Left lobe of liver (tissue), 2 donors: ENCODE measurements at regions not wholly inside any gene's neighbourhood (a gene's known extent, or its start where the extent isn't known, plus 50 kb on each side); places are given as distances from the start of the nearest gene placed in this dataset.

Experiments used
- ATAC-seq: fragments of 200-7000 bp; cut with Tn5 transposase; one replicate; pipeline ENCODE4 v1.9.1; 2020; ENCODE audit warnings: mild to moderate bottlenecking, moderate library complexity
- DNase-seq: peaks from one replicate; pipeline ENCODE4 v3.0.0-alpha.2; 2020; ENCODE audit warnings: low spot score
- donor health status: DM: no; HTN: no; CAD: no; lungs with moderate emphysema.
- donor health status: DM: no; HTN: yes; CAD: no.

DNA sequence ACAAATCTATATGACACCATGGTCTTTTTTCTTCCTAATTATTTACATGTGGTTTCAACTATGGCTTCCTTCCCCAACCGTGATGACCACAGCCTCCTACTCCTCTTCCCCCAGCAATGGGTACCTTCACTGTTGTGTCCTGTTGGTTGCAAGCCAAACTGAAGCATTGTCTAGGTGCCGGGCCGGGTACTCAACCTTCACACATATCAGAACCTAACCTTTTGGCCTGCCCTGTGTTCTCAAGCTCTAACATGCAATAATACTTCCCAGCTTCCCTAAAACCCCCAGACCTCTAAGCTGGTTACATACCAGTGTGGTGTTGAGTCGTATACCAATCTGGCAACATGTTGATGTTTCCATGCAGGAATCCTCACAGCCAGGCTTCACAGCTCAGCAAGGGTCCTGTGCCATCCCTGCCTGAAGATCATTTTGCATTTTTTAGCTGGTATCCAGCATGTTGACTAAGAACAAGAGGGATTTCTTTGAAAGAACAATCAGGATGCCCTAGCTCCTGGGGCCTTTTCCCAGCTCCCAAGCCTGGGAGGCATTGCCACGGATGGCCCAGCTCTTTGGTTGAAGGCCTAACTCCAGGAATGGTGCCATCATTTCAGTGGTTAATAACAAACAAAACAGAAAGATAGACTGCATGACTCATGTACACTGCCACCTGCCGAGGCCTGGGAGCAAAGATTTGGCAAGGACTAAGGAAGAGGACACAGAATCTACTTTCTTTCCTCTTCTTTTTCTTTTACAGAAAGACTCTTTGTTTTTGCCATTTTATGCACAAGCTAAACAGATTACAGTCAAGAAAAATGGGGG, 373.7 kb upstream of the SALL1 start:
- peak; percentile 78 for DNase-seq
- peak; percentile 82 for ATAC-seq

DNA sequence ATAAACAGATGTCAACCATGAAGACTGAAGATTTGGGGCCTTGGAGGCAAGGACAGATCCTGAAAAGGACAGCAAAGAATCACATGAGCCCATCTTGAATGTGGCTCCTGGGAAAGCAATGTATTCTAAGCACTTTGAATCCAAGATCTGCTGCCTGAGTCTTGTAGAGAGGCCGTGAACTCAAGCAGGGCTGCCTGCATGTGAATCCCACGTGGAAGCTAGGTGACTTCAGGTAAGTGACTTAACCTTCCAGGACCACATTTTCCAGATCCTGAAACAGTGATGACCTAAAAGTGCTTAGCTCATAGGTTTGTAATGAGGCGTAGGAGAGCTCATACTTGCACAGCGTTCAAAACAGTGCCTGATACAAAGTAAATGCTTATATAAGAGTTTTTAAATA, 373.0 kb upstream of the SALL1 start:
- DNase-seq (peak; percentile 66), ATAC-seq (peak; percentile 18)

DNA sequence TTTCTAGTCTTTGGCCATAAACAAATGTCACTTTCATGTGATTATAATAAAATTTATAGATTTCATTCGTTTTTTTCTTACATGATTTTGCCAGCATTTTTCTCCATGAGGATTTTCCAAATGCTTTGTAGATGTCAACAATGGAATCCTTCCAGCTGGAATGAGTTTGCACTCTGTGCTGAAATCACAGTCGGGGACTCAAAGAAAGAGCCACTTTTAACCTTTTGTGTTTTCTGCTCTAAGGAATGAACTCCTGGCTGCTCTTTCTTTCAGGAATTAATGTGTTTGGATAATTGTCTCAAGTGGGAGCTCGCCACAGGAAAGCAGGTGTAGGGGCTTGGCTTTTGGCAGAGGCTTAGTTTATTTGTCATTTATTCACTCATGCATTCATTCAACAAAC, 372.3 kb upstream of the SALL1 start:
- ATAC-seq (peak; percentile 24), DNase-seq (no peak)

DNA sequence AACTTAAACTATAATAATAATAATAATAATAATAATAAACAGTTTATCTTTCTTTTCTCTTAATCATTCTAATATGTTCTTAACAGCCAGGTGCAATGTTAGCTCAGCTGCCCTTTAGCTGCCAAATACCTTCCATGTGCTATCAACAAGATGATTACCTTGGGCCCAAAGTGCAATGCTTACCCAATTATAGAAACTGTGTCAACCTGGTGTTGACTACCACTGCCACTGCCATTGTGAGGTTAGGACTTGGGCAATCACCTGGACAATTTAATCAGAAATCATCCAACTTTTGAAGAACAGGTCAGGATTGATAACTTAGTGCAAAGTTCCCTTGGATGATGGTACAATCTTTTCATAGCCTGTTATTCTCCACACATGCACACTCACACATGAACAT, 371.8 kb upstream of the SALL1 start:
- DNase-seq (peak; percentile 79), ATAC-seq (peak; percentile 67)

DNA sequence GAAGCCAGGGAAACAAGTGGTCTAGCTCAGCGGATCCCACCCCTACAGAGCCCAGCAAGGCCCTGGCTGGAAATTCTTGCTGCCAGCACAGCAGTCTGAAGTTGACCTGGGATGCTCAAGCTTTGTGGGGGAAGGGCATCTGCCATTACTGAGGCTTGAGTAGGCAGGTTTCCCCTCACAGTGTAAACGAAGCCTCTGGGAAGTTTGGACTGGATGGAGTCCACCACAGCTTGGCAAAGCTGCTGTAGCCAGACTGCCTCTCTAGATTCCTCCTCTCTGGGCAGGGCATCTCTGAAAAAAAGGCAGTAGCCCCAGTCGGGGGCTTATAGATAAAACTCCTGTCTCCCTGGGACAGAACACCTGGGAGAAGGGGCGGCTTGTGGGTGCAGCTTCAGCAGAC, 365.9 kb upstream of the SALL1 start:
- DNase-seq (peak; percentile 54), ATAC-seq (peak; percentile 74)

DNA sequence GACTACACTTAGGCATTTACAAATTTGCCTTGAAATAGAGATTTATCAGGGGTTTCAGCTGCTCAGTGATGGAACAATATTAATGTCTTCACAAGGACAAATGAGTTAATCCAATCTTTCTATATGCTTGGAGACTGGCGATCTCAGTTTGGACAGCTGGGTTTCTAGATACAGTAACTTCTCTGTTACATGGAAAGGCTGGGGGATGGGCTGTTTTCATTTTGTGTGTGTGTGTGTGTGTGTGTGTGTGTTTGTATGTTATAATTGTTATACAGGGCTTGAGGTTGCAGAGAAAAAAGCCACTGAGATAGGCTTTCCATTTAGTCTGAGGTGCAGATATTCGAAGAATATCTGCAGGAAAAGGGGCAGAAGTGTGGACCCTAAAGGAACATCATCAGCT, 359.3 kb upstream of the SALL1 start:
- DNase-seq (no peak), ATAC-seq (no peak)

DNA sequence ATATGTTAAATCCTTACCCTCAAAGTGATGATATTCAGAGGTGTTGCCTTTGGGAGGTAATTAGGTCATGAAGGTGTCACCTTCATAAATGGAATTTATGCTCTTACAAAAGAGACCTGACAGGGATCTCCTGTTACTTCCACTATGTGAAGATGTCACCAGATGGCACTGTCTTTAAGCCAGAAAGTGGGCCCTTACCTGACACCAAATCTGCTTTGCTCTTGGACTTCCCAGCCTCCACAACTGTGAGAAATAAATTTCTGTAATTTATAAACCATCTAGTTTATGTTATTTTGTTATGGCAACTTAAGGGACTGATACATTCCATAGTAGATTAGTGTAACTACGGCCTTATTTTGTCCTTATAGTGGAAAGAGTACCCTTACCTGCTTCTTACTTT, 358.3 kb upstream of the SALL1 start:
- no peak for ATAC-seq
- no peak for DNase-seq

DNA sequence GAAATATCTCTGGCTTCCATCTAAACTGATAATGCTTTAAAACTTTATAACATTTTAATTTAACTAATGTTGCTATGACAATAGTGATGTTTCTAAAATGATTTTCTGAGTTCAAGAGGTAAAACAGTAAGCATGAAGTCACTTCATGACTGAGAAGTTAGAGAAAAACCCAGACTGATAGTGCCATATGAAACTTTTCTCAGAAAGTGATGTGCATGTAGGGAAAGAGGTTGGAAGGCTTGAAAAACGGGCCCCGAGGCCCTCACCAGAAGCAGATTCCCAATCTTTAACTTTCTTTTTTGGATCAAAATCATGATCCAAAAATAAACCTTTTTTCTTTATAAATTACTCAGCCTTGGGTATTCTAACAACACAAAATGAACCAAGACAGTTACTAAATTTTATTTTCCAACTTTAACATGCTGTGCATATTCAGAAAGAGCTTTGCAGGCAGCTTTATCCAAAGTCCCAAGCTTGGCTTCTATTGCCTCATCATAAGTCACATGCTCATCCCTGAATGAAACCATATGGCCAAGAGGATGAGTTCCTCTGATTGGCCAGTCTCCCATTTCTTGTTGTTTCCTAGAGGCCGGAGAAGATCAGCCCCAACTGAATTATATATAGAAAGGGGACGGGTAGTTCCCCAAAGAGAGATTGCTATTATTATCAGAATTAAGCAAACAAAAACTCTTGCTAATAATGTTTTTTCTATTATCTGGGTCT, 357.6 kb upstream of the SALL1 start:
- DNase-seq, result no peak
- ATAC-seq, result no peak

DNA sequence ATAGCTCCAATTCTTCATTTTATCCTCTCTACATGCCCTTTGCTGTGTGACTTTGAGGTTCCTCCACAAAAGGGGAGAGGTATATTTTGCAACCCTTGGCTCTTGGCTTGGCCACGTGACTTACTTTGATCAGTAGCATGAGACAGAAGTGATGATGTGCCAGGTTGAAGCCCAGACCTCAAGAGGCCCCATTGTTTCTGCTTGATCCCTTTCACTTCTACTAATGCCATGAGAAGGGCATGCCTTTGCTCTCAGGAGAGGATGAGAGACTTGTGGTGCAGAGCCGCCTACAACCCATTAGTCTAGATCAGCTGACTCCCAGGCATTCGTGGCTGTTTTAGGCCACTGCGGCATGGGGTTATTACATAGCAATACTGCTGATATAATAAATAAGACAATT, 356.2 kb upstream of the SALL1 start:
- ATAC-seq (peak; percentile 27), DNase-seq (no peak)

DNA sequence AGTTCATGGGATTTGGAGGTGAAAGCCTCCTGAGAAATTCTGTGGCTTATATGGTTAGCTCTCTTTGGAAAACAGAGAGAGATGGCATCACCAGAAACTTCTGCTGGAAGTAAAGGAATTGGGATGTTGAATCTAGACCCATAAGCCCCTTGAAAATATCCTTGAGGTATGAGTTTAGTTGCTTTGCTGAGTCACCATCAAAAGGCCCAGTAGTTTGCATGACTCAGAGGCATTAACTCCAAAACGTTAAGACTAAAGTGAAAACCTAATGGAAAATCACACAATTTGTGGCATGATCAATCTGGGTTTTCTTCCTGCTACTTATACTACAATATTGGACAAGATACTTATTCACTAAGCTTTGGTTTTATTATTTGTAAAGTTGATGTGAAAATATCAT, 349.2 kb upstream of the SALL1 start:
- ATAC-seq (no peak), DNase-seq (no peak)

DNA sequence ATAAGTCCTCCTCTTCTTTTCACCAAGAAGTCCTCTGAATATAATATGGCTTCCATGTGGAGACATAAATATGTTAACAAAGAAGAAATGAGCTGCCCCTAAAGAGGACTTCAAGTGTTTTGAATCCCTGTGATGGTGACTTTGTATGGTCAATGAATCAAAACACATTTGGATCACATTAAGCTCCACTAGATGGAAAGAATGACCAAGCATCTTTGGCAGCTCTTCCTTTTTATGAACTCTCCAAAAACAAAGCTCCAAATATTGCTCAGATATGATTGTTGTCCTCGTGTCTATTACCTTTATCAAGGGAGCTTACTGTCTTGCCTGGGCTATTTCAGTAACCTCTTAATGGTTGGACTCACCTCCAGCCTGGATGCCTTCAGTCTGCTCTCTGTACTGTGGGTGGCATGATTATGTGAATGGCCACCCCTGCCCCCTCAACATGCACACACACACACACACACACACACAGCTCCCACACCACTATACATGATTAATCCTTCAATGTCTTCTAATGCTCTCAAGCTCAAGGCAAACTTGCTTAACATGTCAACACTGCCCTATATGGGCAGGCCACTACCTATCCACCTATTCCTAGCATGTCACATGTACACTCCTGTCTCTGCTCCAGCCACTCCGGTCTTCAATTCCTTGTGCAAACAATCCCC, 346.6 kb upstream of the SALL1 start:
- ATAC-seq, result no peak
- no peak for DNase-seq

DNA sequence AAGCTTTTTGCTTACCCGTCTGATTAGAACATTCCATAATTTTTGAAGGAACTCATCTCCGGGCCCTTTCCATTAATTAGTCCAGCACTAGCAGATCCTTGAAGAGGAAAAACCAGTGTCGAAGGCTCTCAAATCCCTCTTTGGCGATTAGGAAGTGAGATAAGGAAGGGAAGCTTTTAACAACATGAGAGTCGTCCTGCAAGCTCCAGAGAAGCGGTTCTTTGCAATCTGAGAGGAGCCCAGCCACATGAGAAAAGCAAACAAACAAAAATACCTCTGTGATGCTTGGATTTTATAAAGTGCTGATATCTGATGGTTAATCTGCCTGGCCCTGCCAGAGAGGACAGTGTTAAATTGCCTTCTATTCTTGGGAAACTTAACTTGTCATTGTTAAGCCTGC, 339.8 kb upstream of the SALL1 start:
- no peak for DNase-seq
- ATAC-seq, result no peak

DNA sequence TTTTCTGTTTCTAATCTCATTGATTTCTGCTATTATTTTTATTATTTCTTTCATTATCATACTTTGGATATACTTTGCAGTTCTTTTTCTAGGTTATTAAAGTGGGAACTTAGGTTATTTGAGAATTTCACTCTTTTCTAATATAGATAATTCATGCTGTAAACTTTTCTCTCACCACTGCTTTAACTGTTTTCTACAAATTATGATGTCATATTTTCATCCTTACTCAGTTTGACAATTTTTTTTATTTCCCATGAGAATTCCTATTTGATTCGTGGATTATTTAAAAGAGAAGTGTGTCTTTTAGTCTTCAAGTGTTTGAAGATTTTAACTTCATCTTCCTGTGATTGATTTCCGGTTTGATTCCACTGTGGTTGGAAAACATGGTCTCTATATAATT, 336.8 kb upstream of the SALL1 start:
- no peak for DNase-seq
- ATAC-seq, result no peak

DNA sequence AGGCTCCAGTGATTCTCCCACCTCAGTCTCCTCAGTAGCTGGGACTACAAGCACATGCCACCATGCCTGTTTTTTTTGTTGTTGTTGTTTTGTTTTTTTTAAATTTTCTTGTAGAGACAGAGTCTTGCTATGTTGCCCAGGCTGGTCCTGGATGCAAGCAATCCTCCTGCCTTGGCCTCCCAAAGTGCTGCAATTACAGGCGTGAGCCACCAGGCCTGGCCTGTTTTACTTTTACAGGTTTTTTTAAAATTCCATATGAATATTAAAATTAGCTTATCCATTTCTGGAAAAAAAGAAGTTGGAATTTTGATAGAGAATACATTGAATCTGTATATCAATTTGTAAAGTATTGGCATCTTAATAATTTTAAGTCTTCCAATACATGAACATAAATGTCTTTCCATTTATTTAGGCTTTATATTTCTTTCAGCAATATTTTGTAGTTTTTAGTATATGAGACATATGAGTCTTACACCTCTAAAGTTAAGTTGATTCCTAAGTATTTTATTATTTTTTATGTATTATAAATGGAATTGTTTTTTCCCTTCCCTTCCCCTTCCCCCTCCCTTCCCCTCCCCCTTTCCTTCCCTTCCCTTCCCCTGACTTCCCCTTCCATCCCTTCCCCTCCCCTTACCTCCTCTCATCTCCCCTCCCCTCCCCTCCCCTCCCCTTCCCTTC, 323.5 kb upstream of the SALL1 start:
- no peak for ATAC-seq
- no peak for DNase-seq

DNA sequence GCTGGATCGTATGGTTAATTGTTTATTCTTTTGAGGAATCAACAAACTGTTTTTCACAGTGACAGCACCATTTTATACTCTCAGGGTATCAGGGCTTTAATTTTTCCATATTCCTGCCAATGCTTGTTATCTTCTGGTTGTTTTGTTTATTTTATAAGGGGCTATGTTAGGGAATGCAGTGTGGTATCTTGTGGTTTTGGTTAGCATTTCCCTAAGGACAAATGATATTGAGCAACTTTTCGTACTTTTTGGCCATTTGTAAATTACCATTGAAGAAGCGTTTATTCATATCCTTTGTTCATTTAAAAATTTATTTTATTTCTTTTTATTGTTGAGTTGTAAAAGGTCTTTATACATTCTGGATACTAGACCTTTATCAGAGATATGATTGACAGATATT, 322.0 kb upstream of the SALL1 start:
- no peak for DNase-seq
- ATAC-seq, result no peak

DNA sequence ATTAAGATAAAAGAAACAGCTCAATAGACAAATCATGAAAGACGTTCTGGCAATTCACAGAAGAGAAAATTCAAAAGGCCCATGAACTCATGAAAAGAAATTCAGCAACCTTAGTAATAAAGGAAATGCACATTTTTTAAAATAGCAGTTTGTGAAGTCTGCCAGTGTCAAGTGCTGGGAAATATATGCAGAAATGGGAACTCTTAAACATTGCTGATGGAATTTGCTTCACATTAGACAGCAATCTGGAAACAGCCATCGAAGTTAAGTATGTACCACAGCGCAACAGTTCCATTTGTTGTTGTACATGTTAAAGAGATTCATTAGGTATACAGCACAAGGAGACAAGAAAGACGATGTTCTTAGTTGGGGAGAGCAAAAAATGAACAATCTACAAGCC, 319.4 kb upstream of the SALL1 start:
- no peak for DNase-seq
- ATAC-seq, result no peak

DNA sequence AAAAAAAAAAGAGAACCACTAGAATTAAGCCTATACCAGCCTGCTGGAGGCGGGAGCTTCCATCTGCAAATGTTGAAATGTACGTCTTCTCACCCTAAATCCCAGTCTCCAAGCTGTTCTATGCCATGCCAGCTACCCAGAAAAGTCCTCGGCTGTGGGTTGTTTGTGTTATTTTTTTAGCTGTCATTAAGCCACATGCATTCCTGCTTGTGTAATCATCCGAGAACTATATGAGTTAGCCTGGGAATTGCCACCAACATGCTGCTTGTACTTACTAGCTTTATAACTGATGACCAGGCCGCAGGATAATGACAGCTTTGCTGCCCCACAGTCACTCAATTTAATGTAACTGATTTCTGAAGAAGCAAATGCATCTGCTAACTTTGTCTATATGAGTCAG, 313.9 kb upstream of the SALL1 start:
- DNase-seq, result no peak

DNA sequence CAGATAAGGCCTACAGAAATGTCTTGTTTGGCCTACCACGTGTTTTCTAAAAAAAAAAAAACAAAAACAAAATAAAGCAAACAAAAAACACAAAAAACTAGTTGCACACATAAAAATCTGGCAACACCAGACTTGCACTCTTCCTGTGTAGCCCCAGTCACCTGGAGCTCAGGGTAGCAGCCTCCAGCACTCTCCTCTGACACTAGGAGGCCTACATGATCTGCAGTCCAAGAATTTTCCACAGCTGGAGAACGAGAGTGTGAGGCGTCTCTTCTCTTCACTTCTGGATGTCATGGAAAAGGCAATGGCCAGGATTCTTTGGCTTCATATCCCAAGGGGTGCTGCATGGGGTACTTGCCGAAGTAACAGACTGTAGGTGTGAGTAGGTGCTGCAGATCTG, 310.2 kb upstream of the SALL1 start:
- DNase-seq, result no peak
- peak; percentile 48 for ATAC-seq

More for the DNA sequence above, 313.9 kb upstream of the SALL1 start:
- no peak for ATAC-seq

DNA sequence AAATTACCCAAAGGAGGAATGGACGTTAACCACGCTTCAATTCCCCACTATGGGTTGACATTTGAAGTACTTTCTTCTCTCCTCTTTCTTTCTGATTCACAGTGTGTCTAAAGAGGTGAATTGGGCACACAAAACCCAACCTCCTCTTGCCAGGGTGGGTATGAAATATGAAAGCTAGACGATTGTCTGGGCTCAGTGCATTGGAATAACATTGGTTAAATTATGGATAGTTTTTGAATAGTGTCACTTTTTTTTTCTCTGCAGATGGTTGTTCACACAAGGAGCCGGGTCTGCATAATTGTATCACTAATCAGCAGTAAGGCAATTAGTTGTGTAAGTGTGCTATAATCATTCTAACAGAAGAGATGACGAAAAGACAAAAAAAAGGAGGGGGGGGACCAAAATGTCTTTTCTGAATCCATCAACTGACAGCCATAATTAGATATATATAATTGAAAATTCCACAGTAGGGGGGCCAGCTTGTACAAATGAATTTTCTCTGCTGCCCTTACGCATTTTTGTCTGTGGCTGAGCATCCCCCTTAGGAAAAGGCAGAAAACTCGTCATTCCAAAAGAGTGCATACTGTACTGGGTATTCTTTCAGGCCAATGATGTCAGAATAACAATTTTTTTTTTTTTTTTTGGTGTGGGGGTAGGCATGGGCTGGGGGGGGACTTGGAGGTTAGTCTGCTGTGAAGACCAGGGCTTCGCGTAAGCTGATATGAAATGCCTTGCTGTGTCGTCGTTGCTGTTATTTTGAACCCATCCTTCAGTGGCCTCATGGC, 307.5 kb upstream of the SALL1 start:
- DNase-seq, result no peak
- ATAC-seq, result no peak

DNA sequence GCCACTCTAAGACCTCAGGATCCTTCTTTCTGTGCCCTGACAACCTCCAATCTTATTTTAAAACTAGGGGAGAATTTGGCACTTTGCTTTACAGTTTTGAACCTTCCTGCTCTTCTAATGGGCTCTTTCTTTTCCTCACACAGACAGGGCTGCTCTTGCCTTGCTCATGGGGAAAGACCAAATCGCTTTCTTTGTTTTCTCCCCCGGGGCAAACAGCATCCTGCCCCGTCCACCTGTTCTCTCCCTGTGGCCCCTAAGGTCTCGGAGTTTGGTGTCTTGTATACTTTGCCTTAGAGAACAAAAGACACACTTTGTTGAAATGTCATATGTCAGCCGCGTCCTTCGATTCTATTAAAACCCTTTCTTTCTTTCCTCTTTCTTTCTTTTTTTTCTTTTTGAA, 306.7 kb upstream of the SALL1 start:
- no peak for ATAC-seq
- DNase-seq, result no peak

DNA sequence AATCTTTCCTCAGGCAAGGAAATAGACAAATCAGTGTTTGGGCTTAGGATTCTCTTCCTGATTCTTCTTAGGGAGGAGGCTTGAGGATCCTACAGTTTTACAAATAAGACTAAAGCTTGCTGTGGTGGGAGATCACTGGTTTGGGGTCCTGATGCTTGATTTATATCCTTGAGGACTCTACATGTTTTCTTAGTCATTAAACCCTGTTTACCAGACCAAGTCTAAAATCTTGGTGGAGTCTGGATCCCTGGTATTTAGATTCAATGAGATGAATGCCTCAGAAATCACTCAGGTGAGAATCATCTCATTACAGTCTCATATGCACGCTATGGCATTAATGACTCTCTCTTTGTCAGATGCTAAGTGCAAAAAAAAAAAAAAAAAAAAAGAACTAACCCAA, 304.3 kb upstream of the SALL1 start:
- no peak for ATAC-seq
- DNase-seq, result no peak
